MCF 10A (cell line): ENCODE measurements at regions not wholly inside any gene's neighbourhood (a gene's known extent, or its start where the extent isn't known, plus 50 kb on each side); places are given as distances from the start of the nearest gene placed in this dataset.

ENCODE experiments used
- BruUV-seq: library from RNA; stranded (reverse); fragments of 400-500 nt; replicated peaks from 2 replicates; lab custom pipeline; 2021; lab: Mats Ljungman, UMichigan
- CTCF ChIA-PET: fragments of 300-600 bp; sonication (Branson Sonifier 250); formaldehyde crosslinking; extraction: SDS; loops from one replicate; lab custom pipeline; 2021; ENCODE audit warnings: antibody characterized with exemption, inconsistent platforms; lab: Yijun Ruan, JAX
- POLR2A ChIA-PET: fragments of 300-600, 350-650 bp; sonication (Branson Sonifier 250); formaldehyde crosslinking; extraction: SDS; loops from one replicate; lab custom pipeline; 2020; ENCODE audit warnings: antibody characterized with exemption, inconsistent platforms; lab: Yijun Ruan, JAX
- DNase-seq: peaks from one replicate; pipeline ENCODE4 v3.0.0-alpha.2; 2018; ENCODE audit not compliant: unreplicated experiment
- H3K27ac Mint-ChIP-seq: one replicate; pipeline ENCODE4 v1.8.0; 2022; ENCODE audit warnings: mild to moderate bottlenecking, low read depth, mixed read lengths; ENCODE audit not compliant: unreplicated experiment
- H3K27me3 Mint-ChIP-seq: one replicate; pipeline ENCODE4 v1.8.0; 2022; ENCODE audit warnings: mixed read lengths; ENCODE audit not compliant: insufficient read depth, unreplicated experiment
- H3K36me3 Mint-ChIP-seq: one replicate; pipeline ENCODE4 v1.8.0; 2022; ENCODE audit warnings: mild to moderate bottlenecking, moderate library complexity, mixed read lengths; ENCODE audit not compliant: insufficient read depth, unreplicated experiment
- H3K4me1 Mint-ChIP-seq: one replicate; pipeline ENCODE4 v1.8.0; 2022; ENCODE audit warnings: mixed read lengths; ENCODE audit not compliant: insufficient read depth, unreplicated experiment
- H3K4me3 Mint-ChIP-seq: one replicate; pipeline ENCODE4 v1.8.0; 2022; ENCODE audit warnings: mild to moderate bottlenecking, moderate library complexity, mixed read lengths; ENCODE audit not compliant: unreplicated experiment
- H3K9me3 Mint-ChIP-seq: one replicate; pipeline ENCODE4 v1.8.0; 2022; ENCODE audit warnings: mixed read lengths; ENCODE audit not compliant: unreplicated experiment
- CTCF ChIP-seq: fragments of 200-600 bp; IDR thresholded peaks from one replicate; pipeline ENCODE4 v1.8.0; 2022; ENCODE audit warnings: antibody characterized with exemption, mild to moderate bottlenecking; ENCODE audit not compliant: unreplicated experiment
- intact Hi-C: fragments of 100-400 bp; cut with micrococcal nuclease; formaldehyde crosslinking; loops from 2 replicates; pipeline ENCODE4 v1.14.1; 2022

- TF ChIP-seq CTCF = no peak
- CTCF ChIA-PET = no interaction called here
- intact Hi-C loops = loop anchor here (5.0 kb wide), 2 partner anchors 46 to 131 kb away; no protein-coding TSS in a partner anchor
- H3K4me3 Mint-ChIP-seq = peak overlapping the region; percentile 26
- no TSS peak for BruUV-seq
- no peaks in the 10 kb centered on the region for H3K36me3 Mint-ChIP-seq
- peaks cover 5% of the 10 kb centered on the region for H3K4me1 Mint-ChIP-seq
- peak overlapping the region; percentile 57 for H3K27ac Mint-ChIP-seq
- no peak for DNase-seq
- POLR2A ChIA-PET = no interaction called here
- H3K9me3 Mint-ChIP-seq = no peaks in the 10 kb centered on the region
- H3K27me3 Mint-ChIP-seq = no peaks in the 10 kb centered on the region
These were observed 684.1 kb downstream of the SEMA5A start for GRCh38 chr5:8861764-8862163.

GRCh38 chr5:8864053-8864452, 681.8 kb downstream of the SEMA5A start:
- no TSS peak for BruUV-seq
- H3K27me3 Mint-ChIP-seq = no peaks in the 10 kb centered on the region
- POLR2A ChIA-PET = no interaction called here
- peak; percentile 58 for DNase-seq
- H3K4me1 Mint-ChIP-seq = peaks cover 5% of the 10 kb centered on the region
- H3K4me3 Mint-ChIP-seq = no peak overlapping the region
- no peaks in the 10 kb centered on the region for H3K36me3 Mint-ChIP-seq
- no peak overlapping the region for H3K27ac Mint-ChIP-seq
- CTCF ChIA-PET = interaction anchor here (0.6 to 0.7 kb wide), 3 partner anchors 82 to 1276 kb away, joined by 3 read pairs; no protein-coding TSS in a partner anchor
- TF ChIP-seq CTCF = peak; percentile 69
- intact Hi-C loops = loop anchor here (1.0 to 5.0 kb wide), 3 partner anchors 43 to 343 kb away; no protein-coding TSS in a partner anchor
- H3K9me3 Mint-ChIP-seq = no peaks in the 10 kb centered on the region

GRCh38 chr5:8865266-8865665, 680.6 kb downstream of the SEMA5A start:
- CTCF ChIA-PET = interaction anchor here (0.8 to 1.3 kb wide), 3 partner anchors 8 to 938 kb away, joined by 3 to 5 read pairs (median 3); no protein-coding TSS in a partner anchor
- DNase-seq = no peak
- POLR2A ChIA-PET = interaction anchor here (1.1 kb wide), 1 partner anchor 23 kb away, joined by 3 read pairs; no protein-coding TSS in a partner anchor
- Mint-ChIP-seq H3K36me3 (no peaks in the 10 kb centered on the region), H3K4me3 (no peak overlapping the region), H3K27ac (no peak overlapping the region), H3K4me1 (peaks cover 5% of the 10 kb centered on the region), H3K27me3 (no peaks in the 10 kb centered on the region), H3K9me3 (no peaks in the 10 kb centered on the region)
- no peak for TF ChIP-seq CTCF
- BruUV-seq = no TSS peak
- intact Hi-C loops = no loop called here

- intact Hi-C loops = no loop called here
- ChIA-PET POLR2A (interaction anchor here (1.1 kb wide), 1 partner anchor 23 kb away, joined by 3 read pairs; no protein-coding TSS in a partner anchor), CTCF (interaction anchor here (0.6 to 1.3 kb wide), 5 partner anchors 8 to 938 kb away, joined by 3 to 5 read pairs (median 3); no protein-coding TSS in a partner anchor)
- no peak overlapping the region for H3K27ac Mint-ChIP-seq
- BruUV-seq = no TSS peak
- TF ChIP-seq CTCF = no peak
- peaks cover 5% of the 10 kb centered on the region for H3K4me1 Mint-ChIP-seq
- H3K36me3 Mint-ChIP-seq = no peaks in the 10 kb centered on the region
- H3K4me3 Mint-ChIP-seq = no peak overlapping the region
- DNase-seq = no peak
- no peaks in the 10 kb centered on the region for H3K9me3 Mint-ChIP-seq
- H3K27me3 Mint-ChIP-seq = no peaks in the 10 kb centered on the region
These were observed 680.0 kb downstream of the SEMA5A start for GRCh38 chr5:8865686-8866374.
